H9 (cell line): ENCODE measurements at regions not wholly inside any gene's neighbourhood (a gene's known extent, or its start where the extent isn't known, plus 50 kb on each side); places are given as distances from the start of the nearest gene placed in this dataset.

ENCODE experiments used
- DNase-seq: peaks from one replicate; pipeline ENCODE4 v3.0.0-alpha.2; 2017
- H2AFZ ChIP-seq: one replicate; pipeline ENCODE4 v1.6.1; 2013; ENCODE audit warnings: mild to moderate bottlenecking, low read length, control low read depth, moderate library complexity
- H2AK5ac ChIP-seq: 2 replicates; pipeline ENCODE4 v1.6.1; 2013; ENCODE audit warnings: low read length, control low read depth, mixed read lengths; ENCODE audit not compliant: insufficient read length
- H2BK120ac ChIP-seq: one replicate; pipeline ENCODE4 v1.6.1; 2013; ENCODE audit warnings: low read depth, mild to moderate bottlenecking, low read length, control low read depth, inconsistent platforms; ENCODE audit not compliant: poor library complexity, severe bottlenecking
- H2BK12ac ChIP-seq: 2 replicates; pipeline ENCODE4 v1.6.1; 2013; ENCODE audit warnings: low read length, control low read depth, mixed read lengths, low read depth; ENCODE audit not compliant: insufficient read length
- H2BK15ac ChIP-seq: 2 replicates; pipeline ENCODE4 v1.6.1; 2013; ENCODE audit warnings: low read depth, low read length, control low read depth
- H2BK20ac ChIP-seq: one replicate; pipeline ENCODE4 v1.6.1; 2013; ENCODE audit warnings: low read depth, mild to moderate bottlenecking, low read length, control low read depth, inconsistent platforms; ENCODE audit not compliant: poor library complexity, severe bottlenecking
- H2BK5ac ChIP-seq: 2 replicates; pipeline ENCODE4 v1.6.1; 2013; ENCODE audit warnings: low read length, control low read depth, mixed read lengths; ENCODE audit not compliant: insufficient read length
- H3K14ac ChIP-seq: 2 replicates; pipeline ENCODE4 v1.6.1; 2013; ENCODE audit warnings: low read length, control low read depth; ENCODE audit not compliant: insufficient read depth
- H3K18ac ChIP-seq: 2 replicates; pipeline ENCODE4 v1.6.1; 2013; ENCODE audit warnings: low read depth, mild to moderate bottlenecking, mixed read lengths, low read length, control low read depth; ENCODE audit not compliant: insufficient read length
- H3K23ac ChIP-seq: 2 replicates; pipeline ENCODE4 v1.6.1; 2013; ENCODE audit warnings: low read length, control low read depth, mixed read lengths, low read depth; ENCODE audit not compliant: insufficient read length
- H3K23me2 ChIP-seq: 2 replicates; pipeline ENCODE4 v1.6.1; 2013; ENCODE audit warnings: low read depth, mild to moderate bottlenecking, mixed read lengths, low read length, control low read depth; ENCODE audit not compliant: insufficient read length, poor library complexity, severe bottlenecking
- H3K27ac ChIP-seq: 2 replicates; pipeline ENCODE4 v1.5.1; 2013; ENCODE audit warnings: low read length, control low read depth, mixed read lengths, low read depth; ENCODE audit not compliant: insufficient read length
- H3K27me3 ChIP-seq: 2 replicates; pipeline ENCODE4 v1.6.1; 2013; ENCODE audit warnings: low read length, control low read depth, inconsistent platforms; ENCODE audit not compliant: insufficient read depth
- H3K4ac ChIP-seq: 2 replicates; pipeline ENCODE4 v1.6.1; 2013; ENCODE audit warnings: low read depth, mild to moderate bottlenecking, control low read depth, inconsistent platforms, low read length, moderate library complexity
- H3K4me1 ChIP-seq: 2 replicates; pipeline ENCODE4 v1.6.1; 2013; ENCODE audit warnings: low read length, control low read depth, inconsistent platforms; ENCODE audit not compliant: insufficient read depth
- H3K4me2 ChIP-seq: 2 replicates; pipeline ENCODE4 v1.6.1; 2013; ENCODE audit warnings: low read length, control low read depth, mixed read lengths; ENCODE audit not compliant: insufficient read length, insufficient read depth
- H3K56ac ChIP-seq: 2 replicates; pipeline ENCODE4 v1.6.1; 2013; ENCODE audit warnings: low read depth, mild to moderate bottlenecking, mixed read lengths, low read length, control low read depth; ENCODE audit not compliant: insufficient read length
- H3K79me1 ChIP-seq: 2 replicates; pipeline ENCODE4 v1.6.1; 2013; ENCODE audit warnings: low read depth, mild to moderate bottlenecking, moderate library complexity, low read length, control low read depth, inconsistent platforms; ENCODE audit not compliant: insufficient read depth, poor library complexity, severe bottlenecking
- H3K79me2 ChIP-seq: 2 replicates; pipeline ENCODE4 v1.6.1; 2013; ENCODE audit warnings: low read length, control low read depth, inconsistent platforms; ENCODE audit not compliant: insufficient read depth
- H3K9ac ChIP-seq: 2 replicates; pipeline ENCODE4 v1.6.1; 2013; ENCODE audit warnings: low read length, control low read depth, mixed read lengths; ENCODE audit not compliant: insufficient read length; ENCODE audit errors: extremely low read depth
- H3K9me3 ChIP-seq: one replicate; pipeline ENCODE4 v1.6.1; 2013; ENCODE audit warnings: low read depth, low read length, inconsistent platforms; ENCODE audit not compliant: control insufficient read depth
- H3T11ph ChIP-seq: one replicate; pipeline ENCODE4 v1.6.1; 2013; ENCODE audit warnings: mild to moderate bottlenecking, low read length, control low read depth, inconsistent platforms
- H4K20me1 ChIP-seq: one replicate; pipeline ENCODE4 v1.6.1; 2013; ENCODE audit not compliant: control insufficient read depth, insufficient read length, insufficient read depth
- H4K5ac ChIP-seq: 2 replicates; pipeline ENCODE4 v1.6.1; 2013; ENCODE audit warnings: low read depth, mild to moderate bottlenecking, mixed read lengths, low read length, control low read depth; ENCODE audit not compliant: insufficient read length
- H4K8ac ChIP-seq: replicated peaks from 2 replicates; pipeline ENCODE4 v1.6.1; 2013; ENCODE audit warnings: low read length, control low read depth, mixed read lengths, low read depth; ENCODE audit not compliant: insufficient read length
- H4K91ac ChIP-seq: 2 replicates; pipeline ENCODE4 v1.6.1; 2013; ENCODE audit warnings: low read depth, mild to moderate bottlenecking, moderate library complexity, mixed read lengths, low read length, control low read depth; ENCODE audit not compliant: insufficient read length
- H3K27ac Mint-ChIP-seq, 3 experiments: 2 replicates in 2 of 3; 3 replicates in 1 of 3; pipeline ENCODE4 v1.8.0; 2020 to 2021; ENCODE audit warnings: mixed read lengths in 3 of 3, mild to moderate bottlenecking in 1 of 3, moderate library complexity in 1 of 3
- H3K27me3 Mint-ChIP-seq: 2 replicates; pipeline ENCODE4 v1.8.0; 2021; ENCODE audit warnings: low read depth, mild to moderate bottlenecking, moderate library complexity, mixed read lengths
- H3K36me3 Mint-ChIP-seq, 3 experiments: 2 replicates in 2 of 3; 3 replicates in 1 of 3; pipeline ENCODE4 v1.8.0; 2020 to 2021; ENCODE audit warnings: low read depth in 3 of 3, mixed read lengths in 3 of 3; ENCODE audit not compliant: insufficient read depth in 1 of 3
- H3K4me1 Mint-ChIP-seq, 2 experiments: 2 replicates each; pipeline ENCODE4 v1.8.0; 2020; ENCODE audit warnings: mixed read lengths in 2 of 2
- H3K4me3 Mint-ChIP-seq, 2 experiments: 2 replicates in 1 of 2; 3 replicates in 1 of 2; pipeline ENCODE4 v1.8.0; 2020 to 2021; ENCODE audit warnings: mild to moderate bottlenecking in 2 of 2, mixed read lengths in 2 of 2, moderate library complexity in 1 of 2
- H3K9me3 Mint-ChIP-seq, 2 experiments: 2 replicates in 1 of 2; 3 replicates in 1 of 2; pipeline ENCODE4 v1.8.0; 2020; ENCODE audit warnings: mild to moderate bottlenecking in 2 of 2, mixed read lengths in 2 of 2, moderate library complexity in 1 of 2
- CTCF ChIP-seq: fragments of 200-600 bp; sonication (generic); conservative IDR thresholded peaks from 3 replicates; pipeline ENCODE4 v1.8.0; 2021; ENCODE audit warnings: antibody characterized with exemption, mild to moderate bottlenecking
- WGBS: extraction: QIAGEN DNeasy Blood & Tissue Kit; methylation state at CpG from one replicate; pipeline ENCODE4 v1.1.7; 2013; ENCODE audit warnings: missing lambda C conversion rate, low lambda C conversion rate, mixed read lengths; ENCODE audit not compliant: insufficient read length; ENCODE audit errors: extremely low coverage; 5-methylcytosine and 5-hydroxymethylcytosine counted together

GRCh38 chr12:58356794-58357193 is 415.4 kb downstream of the ATP23 start:
- Histone ChIP-seq H3K56ac (no peak overlapping the region), H2BK12ac (no peak overlapping the region), H3K27me3 (no peaks in the 10 kb centered on the region), H3K4me2 (no peak overlapping the region), H2AFZ (no peak overlapping the region), H2BK15ac (no peak overlapping the region), H2AK5ac (no peak overlapping the region), H3K79me2 (no peaks in the 10 kb centered on the region), H3K14ac (no peak overlapping the region), H2BK5ac (no peak overlapping the region), H3T11ph (no peak overlapping the region), H3K4ac (no peak overlapping the region), H3K23ac (no peak overlapping the region), H3K27ac (no peak overlapping the region), H3K23me2 (no peaks in the 10 kb centered on the region), H4K91ac (no peak overlapping the region), H3K79me1 (no peaks in the 10 kb centered on the region), H3K9me3 (no peaks in the 10 kb centered on the region), H2BK20ac (no peak overlapping the region), H3K4me1 (no peaks in the 10 kb centered on the region), H4K5ac (no peak overlapping the region), H4K8ac (no peak overlapping the region), H3K9ac (no peak overlapping the region), H2BK120ac (no peak overlapping the region), H4K20me1 (no peaks in the 10 kb centered on the region), H3K18ac (no peak overlapping the region)
- H3K36me3 Mint-ChIP-seq = no peaks in the 10 kb centered on the region; a peak in 1 of 7 replicates
- H3K4me3 Mint-ChIP-seq = no peak overlapping the region
- no peak overlapping the region for H3K27ac Mint-ChIP-seq
- WGBS = no CpG with 5 or more reads among the region's 5 CpGs
- no peak for TF ChIP-seq CTCF
- no peak for DNase-seq
- no peaks in the 10 kb centered on the region; a peak in 2 of 5 replicates for H3K9me3 Mint-ChIP-seq
- no peaks in the 10 kb centered on the region for H3K4me1 Mint-ChIP-seq
- no peaks in the 10 kb centered on the region for H3K27me3 Mint-ChIP-seq
